ENCODE measurements at regions not wholly inside any gene's neighbourhood (a gene's known extent, or its start where the extent isn't known, plus 50 kb on each side); places are given as distances from the start of the nearest gene placed in this dataset.

GRCh38 chr1:56442290-56442877 lies 137.0 kb downstream of the PLPP3 start:
- DNase-seq, result no peak

GRCh38 chr1:56441601-56442000 lies 137.8 kb downstream of the PLPP3 start:
- DNase-seq, result no peak

GRCh38 chr1:56439610-56440264 lies 139.6 kb downstream of the PLPP3 start:
- no peak for DNase-seq

DNA sequence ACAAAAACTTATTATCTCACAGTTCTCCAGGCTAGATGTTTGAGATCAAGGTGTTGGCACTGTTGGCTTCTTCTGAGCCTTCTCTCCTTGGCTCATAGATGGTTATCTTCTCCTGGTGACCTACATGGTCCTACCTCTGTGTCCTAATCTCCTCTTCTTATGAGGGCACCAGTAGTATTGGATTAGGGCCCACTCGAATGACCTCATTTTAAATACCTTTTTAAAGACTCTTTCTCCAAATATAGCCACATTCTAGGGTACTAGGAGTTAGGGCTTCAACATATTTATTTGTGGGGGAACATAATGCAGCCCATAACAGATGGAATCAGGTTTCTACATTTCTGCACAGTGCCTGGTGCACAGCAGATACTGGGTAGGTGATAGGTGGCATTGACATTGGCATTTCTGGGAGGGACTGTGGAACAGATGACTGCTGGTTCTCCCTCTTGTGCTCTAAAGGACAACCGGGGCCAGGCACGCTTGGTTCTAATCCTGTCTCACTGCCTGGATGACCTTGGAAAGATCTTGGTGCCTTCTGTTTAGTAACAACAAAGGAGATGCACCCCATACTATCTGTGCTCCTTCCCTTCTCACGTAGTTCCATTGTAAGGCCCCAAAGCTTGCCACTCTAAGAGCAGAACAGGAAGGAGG lies 140.3 kb downstream of the PLPP3 start:
- DNase-seq, result no peak

DNA sequence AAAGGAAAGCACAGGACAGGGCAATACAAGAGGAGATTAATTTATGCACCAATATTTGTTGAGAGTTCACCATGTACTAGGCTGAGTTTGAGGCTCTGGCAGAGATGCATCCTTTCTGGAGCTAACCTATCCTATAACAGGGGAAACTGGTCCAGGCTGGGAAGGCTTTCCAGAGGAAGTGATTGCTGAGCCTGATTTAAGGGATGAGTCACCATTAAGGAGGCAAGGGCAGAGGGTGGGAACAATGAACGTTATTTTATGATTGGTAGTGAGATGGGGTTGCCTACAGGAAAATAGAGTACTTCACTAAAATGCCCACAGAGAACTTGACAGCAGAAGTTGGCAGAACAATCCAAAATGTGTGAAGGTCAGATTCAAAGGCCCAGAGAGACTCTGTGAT lies 141.4 kb downstream of the PLPP3 start:
- DNase-seq, result no peak

GRCh38 chr1:56436912-56437417 lies 142.4 kb downstream of the PLPP3 start:
- no peak for DNase-seq

DNA sequence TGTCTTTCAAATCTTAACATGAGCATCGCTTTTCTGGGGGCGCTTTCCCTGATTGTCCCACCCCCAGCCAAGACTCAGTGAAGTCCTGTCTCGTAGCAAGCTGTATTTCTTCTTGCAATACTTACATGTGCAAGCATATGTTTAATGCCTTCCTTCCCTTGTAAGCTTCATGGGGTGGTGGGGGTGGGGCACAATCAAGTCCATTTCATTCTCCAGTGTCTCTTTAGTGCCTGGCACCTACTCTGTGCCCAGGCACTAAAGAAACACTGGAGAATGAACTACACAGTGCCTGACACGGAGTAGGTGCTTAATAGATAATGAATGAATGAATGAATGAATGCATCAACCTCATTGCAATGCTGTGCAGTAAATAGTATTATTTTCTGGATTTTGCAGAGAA lies 143.1 kb downstream of the PLPP3 start:
- DNase-seq, result no peak

- DNase-seq, result no peak
These were observed 143.7 kb downstream of the PLPP3 start for GRCh38 chr1:56435434-56436262.

- DNase-seq, result no peak
These were observed 144.6 kb downstream of the PLPP3 start for GRCh38 chr1:56434740-56435139.

DNA sequence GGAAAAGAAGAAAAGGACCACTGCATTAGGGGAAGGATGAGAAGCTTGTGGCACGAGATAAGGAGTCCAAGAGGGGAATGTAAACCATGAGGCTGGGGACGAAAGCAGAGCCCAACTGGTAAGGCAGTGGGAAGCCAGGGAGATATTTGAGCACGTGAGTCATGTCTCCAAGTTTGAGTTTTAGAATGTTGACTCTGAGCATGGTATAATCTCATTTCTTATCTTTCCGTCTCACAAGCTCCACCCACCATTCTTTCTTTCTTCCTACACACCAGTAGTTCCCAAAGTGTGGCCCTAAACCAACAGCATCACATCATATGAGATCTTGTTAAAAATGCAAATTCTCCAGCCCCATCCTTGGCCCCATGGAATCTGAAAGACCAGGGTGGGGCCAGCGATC lies 145.3 kb downstream of the PLPP3 start:
- no peak for DNase-seq

GRCh38 chr1:56433056-56433577 lies 146.2 kb downstream of the PLPP3 start:
- no peak for DNase-seq

DNA sequence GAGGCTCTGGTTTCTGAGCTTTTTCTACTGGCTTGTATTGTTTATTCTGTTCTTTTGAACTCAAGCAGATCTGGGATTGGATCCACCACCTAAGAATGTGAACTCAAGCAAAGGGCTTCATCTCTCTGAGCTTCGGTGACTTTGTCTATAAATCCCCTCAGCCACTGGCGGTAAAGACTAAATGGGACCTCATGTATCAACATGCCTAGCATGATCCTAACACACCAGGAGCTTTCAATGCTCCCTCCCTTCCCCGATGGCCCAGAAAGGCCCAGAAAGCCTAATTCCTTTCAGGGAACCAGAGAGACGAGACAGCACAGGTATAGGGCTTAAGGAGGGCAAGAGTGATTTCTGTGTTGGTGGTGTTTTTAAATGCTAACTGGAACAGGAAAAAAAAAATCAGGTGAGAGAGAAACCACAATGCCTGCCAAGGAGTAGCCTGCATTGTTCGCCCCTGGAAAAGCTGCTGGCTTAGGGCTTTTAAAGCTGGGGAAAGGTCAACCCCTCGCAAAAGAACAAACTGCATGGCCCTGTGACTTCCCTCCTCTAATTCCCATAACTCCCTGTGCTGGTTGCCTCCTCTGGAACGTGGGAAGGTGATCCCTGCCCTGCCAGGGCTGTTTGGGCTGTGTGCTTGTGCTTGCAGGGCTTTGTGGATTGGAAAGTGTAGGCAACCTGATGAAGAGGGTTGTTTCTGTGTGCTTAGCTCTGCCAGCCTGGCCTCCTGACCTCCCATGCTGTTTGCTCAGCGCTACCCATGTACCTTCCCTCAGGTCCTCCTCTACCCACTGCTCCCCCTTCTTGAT lies 147.0 kb downstream of the PLPP3 start:
- no peak for DNase-seq

- DNase-seq, result no peak
These were observed 149.1 kb downstream of the PLPP3 start for GRCh38 chr1:56430141-56430839.

- no peak for DNase-seq
These were observed 150.1 kb downstream of the PLPP3 start for GRCh38 chr1:56429288-56429687.

- DNase-seq, result no peak
These were observed 152.6 kb downstream of the PLPP3 start for GRCh38 chr1:56426587-56427381.

- no peak for DNase-seq
These were observed 153.8 kb downstream of the PLPP3 start for GRCh38 chr1:56425494-56426037.

GRCh38 chr1:56424744-56425493 lies 154.4 kb downstream of the PLPP3 start:
- no peak for DNase-seq

DNA sequence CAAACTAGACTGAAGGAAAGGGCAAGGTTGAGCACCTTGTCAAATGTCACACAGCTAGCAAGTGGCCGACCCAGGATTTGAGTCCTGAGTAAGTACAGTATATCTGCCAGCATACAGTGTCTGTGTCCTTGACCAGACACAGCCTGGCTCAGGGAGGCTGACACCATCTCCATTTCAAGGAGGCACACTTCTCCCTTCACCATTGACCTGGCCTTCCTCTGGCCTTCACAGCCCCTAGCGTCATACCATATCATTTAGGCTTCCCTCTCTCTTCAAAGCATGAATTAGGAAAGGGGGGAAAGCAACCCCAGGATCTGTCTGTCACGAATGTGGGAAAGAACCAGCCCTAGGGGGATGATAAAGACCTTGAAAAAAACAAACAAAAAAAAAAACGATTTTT lies 155.6 kb downstream of the PLPP3 start:
- no peak for DNase-seq

DNA sequence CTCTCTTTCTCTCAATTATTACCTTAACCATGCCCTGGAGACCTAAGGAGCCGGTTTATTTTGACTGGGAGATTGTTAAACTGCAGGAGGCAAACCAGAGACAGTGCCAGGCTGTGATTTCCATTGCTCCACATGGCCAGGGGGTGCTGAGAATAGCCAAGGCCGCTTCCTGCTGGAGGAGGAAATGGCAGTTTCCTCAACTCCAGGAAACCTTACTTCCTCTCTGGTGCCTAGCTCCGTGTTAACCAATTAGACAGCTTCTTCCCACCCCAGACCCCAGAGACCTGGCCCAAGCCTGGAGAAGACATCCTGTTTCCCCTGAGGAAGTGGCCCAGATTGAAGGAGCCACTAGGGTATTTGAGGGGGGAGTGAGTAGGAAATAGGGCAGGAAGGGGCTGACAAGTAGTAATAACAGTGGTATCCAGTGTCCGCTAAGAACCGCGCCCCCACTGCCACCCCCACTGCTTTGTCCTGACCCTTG lies 161.2 kb downstream of the PLPP3 start:
- DNase-seq, result no peak
